Activated T-helper 17 cell treated with anti-CD3 and anti-CD28 coated beads, Interleukin-2, amount 50 U/mL, for 72 hours (primary cell): ENCODE measurements at regions not wholly inside any gene's neighbourhood (a gene's known extent, or its start where the extent isn't known, plus 50 kb on each side); places are given as distances from the start of the nearest gene placed in this dataset.

Experiments used
- ATAC-seq: fragments of 150-1000 bp; cut with Tn5 transposase; replicated peaks from 2 replicates; pipeline ENCODE4 v1.10.0; 2021; ENCODE audit warnings: mild to moderate bottlenecking, moderate library complexity
- H3K27ac Mint-ChIP-seq: one replicate; pipeline ENCODE4 v1.8.0; 2022; ENCODE audit warnings: mixed read lengths
- H3K27me3 Mint-ChIP-seq: one replicate; pipeline ENCODE4 v1.8.0; 2022; ENCODE audit warnings: mixed read lengths
- H3K36me3 Mint-ChIP-seq: one replicate; pipeline ENCODE4 v1.8.0; 2022; ENCODE audit warnings: low read depth, mild to moderate bottlenecking, mixed read lengths
- H3K4me1 Mint-ChIP-seq: one replicate; pipeline ENCODE4 v1.8.0; 2022; ENCODE audit warnings: mixed read lengths
- H3K4me3 Mint-ChIP-seq: one replicate; pipeline ENCODE4 v1.8.0; 2022; ENCODE audit warnings: mild to moderate bottlenecking, mixed read lengths
- H3K9me3 Mint-ChIP-seq: one replicate; pipeline ENCODE4 v1.8.0; 2022; ENCODE audit warnings: mixed read lengths

DNA sequence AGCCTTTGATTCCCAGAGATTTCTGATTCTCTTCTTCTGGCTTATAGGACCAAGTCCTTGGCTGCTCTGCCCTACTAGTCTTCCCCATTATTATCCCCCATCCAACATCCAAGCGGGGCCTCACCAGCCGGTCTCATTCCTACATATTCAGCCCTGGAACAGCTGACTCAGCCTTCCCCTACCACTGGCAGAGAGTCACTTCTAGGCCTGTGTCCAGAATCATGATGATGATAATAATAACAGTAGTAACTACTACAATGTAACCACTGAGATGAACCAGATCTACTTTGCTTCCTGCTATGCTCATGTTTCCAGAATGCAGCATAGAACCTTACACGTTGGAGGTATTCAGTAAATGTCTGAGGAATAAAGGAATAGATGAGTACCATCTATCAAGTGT lies 295.2 kb downstream of the SRBD1 start:
- H3K9me3 Mint-ChIP-seq, result no peaks in the 10 kb centered on the region
- H3K27ac Mint-ChIP-seq, result no peak overlapping the region
- no peak for ATAC-seq
- no peaks in the 10 kb centered on the region for H3K4me1 Mint-ChIP-seq
- no peak overlapping the region for H3K4me3 Mint-ChIP-seq
- peaks cover 6% of the 10 kb centered on the region for H3K27me3 Mint-ChIP-seq
- no peaks in the 10 kb centered on the region for H3K36me3 Mint-ChIP-seq

DNA sequence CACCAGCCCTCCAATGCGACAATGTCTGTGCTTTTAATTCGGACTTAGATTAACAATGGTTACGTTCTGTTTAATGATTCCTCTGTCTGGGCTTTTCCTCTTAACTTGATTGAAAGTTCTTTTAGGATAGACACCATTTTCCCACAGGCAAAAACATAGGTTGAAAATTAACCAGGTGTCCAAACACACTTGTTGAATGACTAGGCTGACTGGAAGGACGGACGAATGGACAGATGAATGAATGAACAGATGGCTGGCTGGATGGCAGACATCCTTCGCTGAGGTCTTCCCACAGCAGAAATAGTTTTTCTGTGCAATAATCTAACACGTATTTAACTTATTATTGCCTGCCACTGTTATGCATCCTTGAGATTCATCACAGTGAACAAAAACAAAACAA lies 298.8 kb downstream of the SRBD1 start:
- Mint-ChIP-seq H3K27ac (no peak overlapping the region), H3K9me3 (no peaks in the 10 kb centered on the region), H3K27me3 (peaks cover 9% of the 10 kb centered on the region), H3K4me3 (no peak overlapping the region), H3K4me1 (no peaks in the 10 kb centered on the region), H3K36me3 (no peaks in the 10 kb centered on the region)
- no peak for ATAC-seq

DNA sequence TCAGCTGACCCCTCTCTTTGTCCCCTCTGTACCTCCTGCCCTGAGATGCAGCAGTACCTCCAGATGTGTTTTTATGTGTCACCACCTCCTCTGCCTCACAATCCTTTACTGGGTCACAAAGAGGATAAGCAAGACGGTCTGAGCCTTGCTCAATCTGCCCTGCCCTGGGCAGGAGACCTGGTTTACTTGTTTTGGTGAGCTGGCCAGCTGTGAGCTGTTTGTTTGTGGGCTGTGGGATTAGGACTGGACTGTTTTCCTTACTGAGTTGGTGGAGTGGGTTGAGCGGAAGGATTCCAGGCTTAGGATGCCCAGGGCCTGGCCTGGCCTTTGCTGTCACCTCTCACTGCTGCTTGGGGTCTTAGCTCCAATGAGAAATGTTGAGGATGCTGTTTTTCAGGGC lies 299.5 kb downstream of the SRBD1 start:
- H3K27ac Mint-ChIP-seq, result no peak overlapping the region
- no peaks in the 10 kb centered on the region for H3K9me3 Mint-ChIP-seq
- H3K27me3 Mint-ChIP-seq, result peaks cover 9% of the 10 kb centered on the region
- H3K4me3 Mint-ChIP-seq, result no peak overlapping the region
- ATAC-seq, result no peak
- no peaks in the 10 kb centered on the region for H3K36me3 Mint-ChIP-seq
- no peaks in the 10 kb centered on the region for H3K4me1 Mint-ChIP-seq

DNA sequence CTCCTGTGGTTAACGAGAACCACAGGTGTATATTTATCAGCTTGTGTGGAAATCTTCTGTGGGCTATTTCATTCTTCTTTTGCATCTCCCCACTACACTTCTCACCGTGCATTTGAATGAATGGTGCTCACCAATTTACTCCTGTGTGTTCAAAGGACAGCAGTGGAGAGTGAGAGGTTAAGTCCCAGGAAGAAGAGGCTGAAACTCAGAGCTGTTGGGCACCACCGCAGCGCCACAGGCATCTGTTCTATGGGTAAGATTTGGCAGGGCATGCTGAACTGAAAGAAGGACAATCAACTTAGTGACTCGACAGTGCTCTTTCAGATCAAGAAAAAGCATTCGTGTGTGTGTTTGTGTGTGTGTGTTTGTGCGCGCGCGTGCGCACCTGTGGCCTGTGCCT lies 297.9 kb upstream of the SIX2 start:
- Mint-ChIP-seq H3K36me3 (no peaks in the 10 kb centered on the region), H3K9me3 (no peaks in the 10 kb centered on the region), H3K4me3 (no peak overlapping the region), H3K27me3 (peaks cover 21% of the 10 kb centered on the region), H3K27ac (no peak overlapping the region), H3K4me1 (no peaks in the 10 kb centered on the region)
- ATAC-seq, result no peak

DNA sequence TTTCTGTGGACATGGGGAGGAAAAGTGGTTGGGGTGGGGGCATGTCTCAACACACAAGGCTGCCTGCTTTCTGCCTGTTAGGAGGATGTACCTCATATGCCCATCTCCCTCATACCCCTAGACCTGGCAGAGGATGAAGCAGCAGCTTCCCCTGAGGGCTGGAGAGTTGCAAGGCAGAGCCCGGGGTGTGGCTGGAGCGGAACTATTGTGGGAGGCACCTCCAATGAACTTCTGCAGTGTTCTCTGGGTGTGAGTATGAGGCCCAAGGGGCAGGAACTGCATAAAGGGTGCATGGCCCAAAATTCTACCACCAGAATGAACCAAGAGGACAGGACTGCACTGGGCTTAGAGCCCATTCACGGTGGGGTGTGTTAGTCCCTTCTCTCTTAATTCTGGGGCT lies 296.3 kb upstream of the SIX2 start:
- no peak for ATAC-seq
- Mint-ChIP-seq H3K9me3 (no peaks in the 10 kb centered on the region), H3K27me3 (peaks cover 24% of the 10 kb centered on the region), H3K36me3 (no peaks in the 10 kb centered on the region), H3K4me3 (no peak overlapping the region), H3K4me1 (no peaks in the 10 kb centered on the region), H3K27ac (no peak overlapping the region)

DNA sequence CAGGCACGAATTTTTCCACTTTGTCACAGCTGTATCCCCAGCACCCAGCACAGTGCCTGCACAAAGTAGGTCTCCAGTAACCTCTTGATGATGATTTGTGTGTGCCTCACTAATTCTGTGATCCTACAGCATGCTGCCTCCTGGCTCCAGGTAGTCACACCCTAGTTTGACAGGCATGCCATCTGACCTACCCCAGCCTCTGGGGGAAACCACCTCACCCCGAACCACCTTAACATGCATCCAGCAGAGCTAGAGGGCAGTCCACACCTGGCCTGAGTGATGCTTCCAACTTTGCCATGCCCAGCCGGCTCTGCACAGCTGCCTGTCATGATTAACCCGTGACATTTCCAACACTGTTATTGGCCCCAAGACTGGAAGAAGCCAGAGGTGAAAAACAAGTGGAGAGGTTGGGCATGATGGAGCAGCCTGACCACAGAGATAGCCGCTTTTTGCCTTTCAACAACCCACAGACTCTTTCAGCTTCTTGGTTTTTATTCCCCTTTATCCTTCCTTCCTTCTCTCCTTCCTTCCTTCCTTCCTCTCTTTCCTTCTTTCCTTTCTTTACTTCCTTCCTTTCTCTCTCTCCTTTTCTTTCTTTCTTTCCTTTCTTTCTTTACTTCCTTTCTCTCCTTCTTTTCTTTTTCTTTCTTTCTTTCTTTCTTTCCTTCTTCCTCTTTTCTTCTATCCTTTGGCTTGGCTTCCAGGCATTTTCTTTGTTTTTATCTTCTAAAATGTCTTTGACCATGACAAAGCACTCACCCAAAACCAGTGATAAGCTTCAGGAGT lies 294.4 kb upstream of the SIX2 start:
- no peak for ATAC-seq
- Mint-ChIP-seq H3K27me3 (peaks cover 16% of the 10 kb centered on the region), H3K9me3 (no peaks in the 10 kb centered on the region), H3K27ac (no peak overlapping the region), H3K4me3 (no peak overlapping the region), H3K36me3 (no peaks in the 10 kb centered on the region), H3K4me1 (no peaks in the 10 kb centered on the region)

DNA sequence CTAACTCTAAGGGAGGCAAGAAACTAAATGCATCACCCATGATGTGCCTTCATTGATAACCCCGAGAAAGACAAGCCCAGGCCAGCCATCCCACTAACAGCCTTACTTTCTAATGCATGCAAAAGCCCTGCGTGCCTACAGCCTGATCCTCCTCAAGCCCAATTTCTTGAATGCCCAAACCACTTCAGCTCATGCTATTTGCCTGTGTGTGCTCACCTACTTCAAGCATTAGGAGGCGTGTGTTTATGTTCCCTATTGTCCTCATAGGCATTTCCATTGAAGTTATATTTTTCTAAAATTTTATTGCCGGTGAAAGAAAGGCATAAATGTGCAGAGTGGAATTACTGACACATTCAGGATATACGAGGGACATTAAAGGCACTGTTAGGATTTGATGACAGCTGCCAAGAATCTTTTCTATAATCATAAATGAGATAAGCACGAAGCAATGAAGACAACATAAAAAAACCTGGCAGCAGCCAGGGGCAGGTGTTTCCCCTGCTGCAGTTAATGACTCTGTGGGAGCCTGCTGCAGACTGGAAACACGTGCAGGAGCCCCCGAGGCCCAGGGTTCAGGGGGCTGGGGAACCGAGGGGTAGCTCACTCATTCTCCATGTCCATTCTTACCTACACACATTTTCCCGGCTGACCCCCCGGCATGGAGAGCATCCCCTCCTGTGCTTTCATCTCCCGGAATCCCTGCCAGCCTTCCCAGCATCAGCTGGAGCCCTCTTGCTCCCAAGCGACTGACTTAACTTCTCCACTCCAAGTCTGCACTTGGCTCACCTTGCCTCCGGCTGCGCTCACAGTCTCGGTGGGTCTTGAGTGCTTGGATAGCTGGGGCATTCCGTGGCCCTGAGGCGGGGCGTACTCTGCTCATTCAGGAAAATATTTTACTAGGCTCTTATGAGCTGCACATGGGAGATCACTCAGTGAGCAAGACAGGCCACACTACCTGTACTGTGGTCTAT lies 292.3 kb upstream of the SIX2 start:
- Mint-ChIP-seq H3K36me3 (no peaks in the 10 kb centered on the region), H3K9me3 (no peaks in the 10 kb centered on the region), H3K27ac (no peak overlapping the region), H3K4me3 (no peak overlapping the region), H3K27me3 (peaks cover 16% of the 10 kb centered on the region), H3K4me1 (no peaks in the 10 kb centered on the region)
- ATAC-seq, result no peak

DNA sequence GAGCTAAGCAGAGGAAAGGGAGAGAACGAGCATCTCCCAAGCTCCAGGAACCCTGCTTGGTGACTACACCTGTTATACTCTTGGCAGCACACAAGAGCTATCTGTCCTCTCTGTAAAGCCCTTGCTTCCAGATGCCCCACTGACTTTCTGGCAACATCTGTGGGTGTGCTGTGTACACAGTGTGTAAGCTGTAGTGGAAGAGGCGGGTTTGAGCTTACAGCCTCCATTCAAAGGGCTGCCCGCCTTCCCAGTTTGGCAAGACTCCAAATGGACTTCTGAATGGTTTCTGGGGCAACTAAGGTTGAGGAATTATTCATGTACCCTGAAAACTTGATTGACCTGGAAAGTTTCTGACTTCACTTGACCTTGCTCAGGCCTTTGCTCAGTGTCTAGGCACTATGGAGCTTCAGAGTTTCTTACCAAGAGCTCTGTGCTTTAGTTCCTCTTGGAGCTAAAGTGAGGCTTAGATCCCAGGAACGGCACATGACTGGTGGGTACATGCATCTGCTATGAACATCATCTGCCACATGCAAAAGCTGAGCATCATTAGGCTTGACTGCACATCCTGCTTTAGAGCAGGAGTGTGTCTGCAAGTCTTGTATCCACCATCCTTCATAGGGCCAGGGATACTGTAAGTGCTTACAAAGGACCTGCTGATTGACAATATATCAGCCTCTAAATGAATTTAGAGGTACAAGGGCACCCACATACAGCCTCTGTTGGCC lies 290.9 kb upstream of the SIX2 start:
- Mint-ChIP-seq H3K36me3 (no peaks in the 10 kb centered on the region), H3K4me3 (no peak overlapping the region), H3K4me1 (no peaks in the 10 kb centered on the region), H3K27me3 (peaks cover 16% of the 10 kb centered on the region), H3K27ac (no peak overlapping the region), H3K9me3 (no peaks in the 10 kb centered on the region)
- no peak for ATAC-seq

DNA sequence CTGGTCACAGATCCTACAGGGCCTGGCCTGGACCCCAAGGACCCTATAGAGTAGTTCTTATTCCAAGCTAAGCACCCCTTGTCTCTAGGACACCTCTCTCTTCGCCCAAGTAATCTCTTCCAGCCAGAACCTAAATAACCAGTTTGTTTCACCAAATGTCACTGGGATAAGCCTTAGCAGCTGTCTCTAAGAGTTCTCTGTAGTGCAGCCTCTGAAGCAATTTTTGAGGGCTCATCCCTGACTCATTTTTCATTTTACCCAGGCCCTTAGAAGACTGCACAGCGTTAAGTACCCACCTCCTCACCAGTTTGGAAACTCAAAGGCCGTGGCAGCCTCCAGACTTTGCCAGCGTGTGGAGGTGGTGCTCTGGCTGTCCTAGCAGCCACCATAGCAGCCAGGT lies 290.1 kb upstream of the SIX2 start:
- H3K27ac Mint-ChIP-seq, result no peak overlapping the region
- peaks cover 17% of the 10 kb centered on the region for H3K27me3 Mint-ChIP-seq
- no peaks in the 10 kb centered on the region for H3K9me3 Mint-ChIP-seq
- no peaks in the 10 kb centered on the region for H3K4me1 Mint-ChIP-seq
- H3K4me3 Mint-ChIP-seq, result no peak overlapping the region
- no peaks in the 10 kb centered on the region for H3K36me3 Mint-ChIP-seq
- no peak for ATAC-seq

DNA sequence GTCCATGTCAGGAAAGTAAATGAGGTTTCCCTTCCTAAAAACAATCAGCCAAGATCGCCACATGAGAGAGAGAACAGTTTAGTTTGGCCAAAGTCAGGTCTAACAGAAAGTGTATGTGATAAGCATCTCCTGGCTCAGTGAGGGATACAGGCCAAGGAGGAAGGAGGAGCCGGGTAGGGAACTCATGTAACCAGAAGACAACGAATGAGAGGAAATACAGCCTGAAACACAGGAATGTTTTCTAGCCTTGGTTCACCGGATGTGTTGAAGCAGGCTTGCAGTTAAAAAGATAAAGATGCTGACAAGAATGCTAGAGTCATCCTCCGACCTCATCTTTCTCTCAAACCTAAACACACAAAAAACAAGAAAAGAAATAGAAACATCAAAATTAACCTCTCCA lies 283.9 kb upstream of the SIX2 start:
- Mint-ChIP-seq H3K27ac (no peak overlapping the region), H3K4me1 (no peaks in the 10 kb centered on the region), H3K27me3 (peaks cover 18% of the 10 kb centered on the region), H3K9me3 (no peaks in the 10 kb centered on the region), H3K36me3 (no peaks in the 10 kb centered on the region), H3K4me3 (no peak overlapping the region)
- ATAC-seq, result no peak

DNA sequence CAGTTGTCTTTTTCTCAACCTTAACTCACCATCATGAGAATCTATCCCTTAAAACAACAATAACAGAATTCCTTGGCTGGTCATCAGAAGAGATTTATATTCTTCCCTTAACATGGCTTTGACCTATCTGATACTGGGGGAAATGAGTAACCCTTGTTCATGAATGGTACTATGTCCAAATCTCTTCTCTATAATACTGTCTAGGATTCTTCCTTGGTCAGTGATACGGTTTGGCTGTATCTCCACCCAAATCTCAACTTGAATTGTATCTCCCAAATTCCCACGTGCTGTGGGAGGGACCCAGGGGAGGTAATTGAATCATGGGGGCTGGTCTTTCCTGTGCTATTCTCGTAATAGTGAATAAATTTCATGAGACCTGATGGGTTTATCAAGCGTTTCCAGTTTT lies 282.0 kb upstream of the SIX2 start:
- no peaks in the 10 kb centered on the region for H3K36me3 Mint-ChIP-seq
- H3K9me3 Mint-ChIP-seq, result no peaks in the 10 kb centered on the region
- H3K27ac Mint-ChIP-seq, result no peak overlapping the region
- no peak for ATAC-seq
- H3K4me1 Mint-ChIP-seq, result no peaks in the 10 kb centered on the region
- H3K27me3 Mint-ChIP-seq, result peaks cover 22% of the 10 kb centered on the region
- H3K4me3 Mint-ChIP-seq, result no peak overlapping the region

DNA sequence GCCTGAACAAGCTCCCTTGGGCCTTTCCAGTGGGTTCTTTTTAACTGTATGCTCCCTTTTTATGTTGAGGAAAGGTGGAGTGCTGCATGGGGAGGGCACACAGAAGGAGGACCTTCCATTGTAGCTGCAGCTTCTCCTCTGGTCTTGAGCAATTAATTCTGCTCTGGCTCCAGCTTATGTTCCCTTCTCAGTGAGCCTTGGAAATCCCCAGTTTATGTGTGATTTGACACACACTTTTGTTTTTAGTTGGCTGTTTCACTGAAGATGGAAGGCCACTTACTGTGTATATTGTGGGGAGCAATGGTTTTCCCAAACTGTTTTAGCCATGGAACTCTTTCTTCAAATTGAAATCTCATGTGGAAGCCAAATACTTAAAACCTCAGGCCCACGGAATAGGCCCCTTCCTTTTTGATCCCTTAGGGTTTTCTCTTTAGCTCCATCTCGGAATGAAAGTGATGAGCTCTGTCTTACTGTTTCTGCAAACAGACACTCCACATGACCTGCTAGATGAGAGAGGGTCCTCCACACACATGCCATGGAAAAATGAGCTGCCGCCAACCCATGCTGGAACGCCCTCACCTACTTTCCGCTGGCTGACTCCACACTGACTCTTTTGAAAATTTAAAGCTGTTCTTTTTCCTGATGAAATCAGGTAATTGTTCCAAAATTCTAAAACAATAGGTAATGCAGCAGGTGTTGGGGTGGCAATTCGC lies 280.9 kb upstream of the SIX2 start:
- Mint-ChIP-seq H3K27ac (no peak overlapping the region), H3K4me1 (no peaks in the 10 kb centered on the region), H3K36me3 (no peaks in the 10 kb centered on the region), H3K27me3 (peaks cover 22% of the 10 kb centered on the region), H3K4me3 (no peak overlapping the region), H3K9me3 (no peaks in the 10 kb centered on the region)
- peak; percentile 64 for ATAC-seq

DNA sequence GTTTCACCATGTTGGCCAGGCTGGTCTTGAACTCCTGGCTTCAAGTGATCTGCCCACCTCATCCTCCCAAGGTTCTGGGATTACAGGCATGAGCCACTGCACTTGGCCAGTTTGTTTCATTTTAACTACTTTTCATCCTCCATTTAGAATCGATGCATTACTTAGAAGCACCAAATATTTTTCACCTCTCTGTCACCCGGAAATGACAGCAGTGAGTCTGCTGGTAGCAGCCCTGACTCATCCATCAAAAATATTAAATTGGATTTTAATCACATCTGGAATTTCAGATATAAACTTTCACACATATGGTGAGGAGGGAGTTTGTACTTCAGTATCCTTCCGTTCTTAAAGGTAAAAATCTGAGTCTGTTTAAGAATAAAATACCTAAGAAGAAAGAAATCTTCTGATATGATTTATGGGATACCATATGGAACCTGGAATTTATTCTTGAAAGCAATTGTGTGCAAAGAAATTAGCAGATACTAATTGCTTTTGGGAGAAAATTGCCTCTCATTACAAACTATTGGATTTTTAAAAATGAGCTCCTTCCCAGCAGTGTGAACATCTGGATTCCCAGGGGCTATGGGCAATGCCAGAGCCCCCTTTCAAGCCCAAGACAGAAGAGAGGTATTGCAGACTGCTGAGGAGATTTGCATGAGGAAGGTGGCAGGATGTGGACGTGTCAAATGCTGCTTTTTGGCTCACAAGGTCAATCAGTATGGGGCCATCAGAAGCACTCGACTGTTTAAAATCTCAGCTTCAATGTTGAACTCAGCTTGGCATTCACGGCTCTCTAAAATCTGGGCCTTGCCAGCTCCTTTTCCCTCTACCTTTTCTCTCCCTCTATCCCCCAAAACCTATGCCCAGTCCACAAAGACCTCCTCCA lies 279.5 kb upstream of the SIX2 start:
- Mint-ChIP-seq H3K4me3 (no peak overlapping the region), H3K36me3 (no peaks in the 10 kb centered on the region), H3K27me3 (peaks cover 21% of the 10 kb centered on the region), H3K4me1 (no peaks in the 10 kb centered on the region), H3K27ac (no peak overlapping the region), H3K9me3 (no peaks in the 10 kb centered on the region)
- ATAC-seq, result no peak
